Spleen (tissue), 11 donors: ENCODE measurements at regions not wholly inside any gene's neighbourhood (a gene's known extent, or its start where the extent isn't known, plus 50 kb on each side); places are given as distances from the start of the nearest gene placed in this dataset.

ENCODE experiments used
- DNase-seq: peaks from one replicate; pipeline ENCODE4 v3.0.0-alpha.2; 2020
- H3K27ac ChIP-seq, 8 donors: fragments of 200-600 bp; sonication (generic) in 7 of 8; 1 replicate in 4 of 8; 2 replicates in 4 of 8; pipeline versions ENCODE4 v1.5.0 to v1.8.0; 2016 to 2021; ENCODE audit warnings: inconsistent platforms in 4 of 8, mild to moderate bottlenecking in 4 of 8, moderate library complexity in 1 of 8
- H3K27me3 ChIP-seq, 7 donors: fragments of 200-600 bp; sonication (generic) in 6 of 7; replicated peaks in 1 of 7; 1 replicate in 4 of 7; 2 replicates in 3 of 7; pipeline versions ENCODE4 v1.5.0 to v1.8.0; 2016 to 2021; ENCODE audit warnings: inconsistent platforms in 3 of 7, mild to moderate bottlenecking in 1 of 7
- H3K36me3 ChIP-seq, 6 donors: fragments of 200-600 bp; sonication (generic) in 5 of 6; 1 replicate in 4 of 6; 2 replicates in 2 of 6; pipeline versions ENCODE4 v1.5.0 to v1.8.0; 2016 to 2021; ENCODE audit warnings: inconsistent platforms in 2 of 6
- H3K4me1 ChIP-seq, 6 donors: fragments of 200-600 bp; sonication (generic) in 5 of 6; 1 replicate in 3 of 6; 2 replicates in 3 of 6; pipeline versions ENCODE4 v1.5.0 to v1.8.0; 2016 to 2021; ENCODE audit warnings: inconsistent platforms in 3 of 6
- H3K4me3 ChIP-seq, 8 donors: fragments of 200-600 bp; sonication (generic) in 7 of 8; 1 replicate in 4 of 8; 2 replicates in 4 of 8; pipeline versions ENCODE4 v1.5.0 to v1.8.0; 2016 to 2021; ENCODE audit warnings: inconsistent platforms in 4 of 8, mild to moderate bottlenecking in 4 of 8, moderate library complexity in 2 of 8
- H3K9me3 ChIP-seq, 8 donors: fragments of 200-600 bp; sonication (generic) in 7 of 8; 1 replicate in 4 of 8; 2 replicates in 4 of 8; pipeline versions ENCODE4 v1.5.0 to v1.8.0; 2016 to 2021; ENCODE audit warnings: inconsistent platforms in 4 of 8
- CTCF ChIP-seq, 11 experiments: fragments of 200-600 bp in 7 of 11; fragments of 450-650 bp in 4 of 11; sonication (generic) in 4 of 11; IDR thresholded peaks in 8 of 11; conservative IDR thresholded peaks in 3 of 11; 1 replicate in 7 of 11; 2 replicates in 4 of 11; pipeline versions ENCODE4 v1.4.0 to v1.8.0; 2016 to 2021; ENCODE audit warnings: antibody characterized with exemption in 11 of 11, inconsistent platforms in 4 of 11, mild to moderate bottlenecking in 1 of 11
- POLR2A ChIP-seq, 3 donors: fragments of 450-650 bp; IDR thresholded peaks; one replicate each; pipeline ENCODE4 v1.5.1; 2017; ENCODE audit warnings: antibody characterized with exemption in 3 of 3, mild to moderate bottlenecking in 1 of 3
- POLR2AphosphoS5 ChIP-seq, 3 donors: sonication (generic); formaldehyde crosslinking; IDR thresholded peaks; one replicate each; pipeline ENCODE4 v1.5.1; 2017; ENCODE audit warnings: antibody characterized with exemption in 3 of 3
- WGBS, 5 donors: extraction: QIAGEN DNeasy Blood & Tissue Kit in 3 of 5; methylation state at CpG; one replicate each; pipeline versions ENCODE4 v1.1.5 to v1.1.7; 2013 to 2018; 5-methylcytosine and 5-hydroxymethylcytosine counted together
- intact Hi-C: fragments of 100-400 bp; cut with DNase I; formaldehyde crosslinking; loops from one replicate; pipeline ENCODE4 v1.15.0; 2023; ENCODE audit warnings: low total_unique reads
- donor health status: healthy with polysubstance abuse.
- donor health status: DM: no; HTN: no; CAD: no; lungs with moderate emphysema.
- donor health status: DM: no; HTN: no; CAD: no.
- donor health status: Bipolar disorder and iron deficiency.
- donor health status: healthy.
- donor health status: DM: no; HTN: no; CAD: no.
- donor health status: DM: yes; HTN: yes; CAD: no.

- no peaks in the 10 kb centered on the region for H3K36me3 ChIP-seq
- H3K27ac ChIP-seq: no peak overlapping the region
- intact Hi-C loops: no loop called here
- DNase-seq: no peak
- no peak for TF ChIP-seq POLR2A (IDR thresholded peaks at IDR 0.05)
- TF ChIP-seq CTCF (IDR thresholded peaks at IDR 0.05 in 8 of 11, conservative IDR thresholded peaks at IDR 0.05 in 3 of 11): no peak
- H3K9me3 ChIP-seq: peaks cover 0 to 4% (median 0%) of the 10 kb centered on the region in 8 donors
- no peaks in the 10 kb centered on the region for H3K27me3 ChIP-seq
- WGBS, 5 donors: 82 to 86% (median 85%) methylated on average over 2 of the region's 2 CpGs
- no peak overlapping the region for H3K4me3 ChIP-seq
- no peaks in the 10 kb centered on the region for H3K4me1 ChIP-seq
These were observed 979.4 kb downstream of the GALC start for GRCh38 chr14:87013583-87013982.

- Histone ChIP-seq H3K36me3 (no peaks in the 10 kb centered on the region), H3K4me1 (no peaks in the 10 kb centered on the region), H3K27me3 (no peaks in the 10 kb centered on the region), H3K27ac (no peak overlapping the region), H3K9me3 (peaks cover 0 to 10% (median 0%) of the 10 kb centered on the region in 8 donors), H3K4me3 (no peak overlapping the region)
- DNase-seq: no peak
- no peak for TF ChIP-seq POLR2A (IDR thresholded peaks at IDR 0.05)
- intact Hi-C loops: no loop called here
- WGBS, 5 donors: 84 to 100% (median 89%) methylated on average over 1 of the region's 1 CpG
These were observed 984.0 kb downstream of the GALC start for GRCh38 chr14:87008965-87009364.

GRCh38 chr14:87005280-87005679, 987.7 kb downstream of the GALC start:
- 62 to 86% (median 67%) methylated on average over 4 of the region's 4 CpGs for WGBS, 5 donors
- peaks cover 0 to 10% (median 0%) of the 10 kb centered on the region in 8 donors for H3K9me3 ChIP-seq
- no peaks in the 10 kb centered on the region for H3K27me3 ChIP-seq
- no peaks in the 10 kb centered on the region for H3K36me3 ChIP-seq
- no peak overlapping the region for H3K4me3 ChIP-seq
- H3K4me1 ChIP-seq: no peaks in the 10 kb centered on the region
- no peak for DNase-seq
- TF ChIP-seq POLR2A (IDR thresholded peaks at IDR 0.05): no peak
- no peak for TF ChIP-seq CTCF (IDR thresholded peaks at IDR 0.05 in 8 of 11, conservative IDR thresholded peaks at IDR 0.05 in 3 of 11)
- no peak for TF ChIP-seq POLR2AphosphoS5 (IDR thresholded peaks at IDR 0.05)
- intact Hi-C loops: no loop called here
- H3K27ac ChIP-seq: no peak overlapping the region

GRCh38 chr14:87002776-87003175, 990.2 kb downstream of the GALC start:
- no peak for DNase-seq
- 37 to 58% (median 49%) methylated on average over 2 of the region's 2 CpGs for WGBS, 5 donors
- no peak overlapping the region for H3K27ac ChIP-seq
- intact Hi-C loops: no loop called here
- H3K36me3 ChIP-seq: no peaks in the 10 kb centered on the region
- no peaks in the 10 kb centered on the region for H3K4me1 ChIP-seq
- peaks cover 0 to 5% (median 0%) of the 10 kb centered on the region in 8 donors for H3K9me3 ChIP-seq
- no peaks in the 10 kb centered on the region for H3K27me3 ChIP-seq
- TF ChIP-seq POLR2AphosphoS5 (IDR thresholded peaks at IDR 0.05): no peak
- no peak for TF ChIP-seq POLR2A (IDR thresholded peaks at IDR 0.05)
- TF ChIP-seq CTCF (IDR thresholded peaks at IDR 0.05 in 8 of 11, conservative IDR thresholded peaks at IDR 0.05 in 3 of 11): no peak
- H3K4me3 ChIP-seq: no peak overlapping the region

- 61 to 83% (median 79%) methylated on average over 2 of the region's 2 CpGs for whole genome bisulfite sequencing, 5 donors
- no peaks in the 10 kb centered on the region for H3K27me3 ChIP-seq
- no peak overlapping the region for H3K27ac ChIP-seq
- no peak for TF ChIP-seq POLR2A (IDR thresholded peaks at IDR 0.05)
- intact Hi-C loops: no loop called here
- H3K36me3 ChIP-seq: no peaks in the 10 kb centered on the region
- no peaks in the 10 kb centered on the region for H3K4me1 ChIP-seq
- no peak for DNase-seq
- H3K9me3 ChIP-seq: no peaks in the 10 kb centered on the region
- no peak overlapping the region for H3K4me3 ChIP-seq
These were observed 991.6 kb downstream of the GALC start for GRCh38 chr14:87001333-87001732.
